ENCODE measurements at regions not wholly inside any gene's neighbourhood (a gene's known extent, or its start where the extent isn't known, plus 50 kb on each side); places are given as distances from the start of the nearest gene placed in this dataset.

DNA sequence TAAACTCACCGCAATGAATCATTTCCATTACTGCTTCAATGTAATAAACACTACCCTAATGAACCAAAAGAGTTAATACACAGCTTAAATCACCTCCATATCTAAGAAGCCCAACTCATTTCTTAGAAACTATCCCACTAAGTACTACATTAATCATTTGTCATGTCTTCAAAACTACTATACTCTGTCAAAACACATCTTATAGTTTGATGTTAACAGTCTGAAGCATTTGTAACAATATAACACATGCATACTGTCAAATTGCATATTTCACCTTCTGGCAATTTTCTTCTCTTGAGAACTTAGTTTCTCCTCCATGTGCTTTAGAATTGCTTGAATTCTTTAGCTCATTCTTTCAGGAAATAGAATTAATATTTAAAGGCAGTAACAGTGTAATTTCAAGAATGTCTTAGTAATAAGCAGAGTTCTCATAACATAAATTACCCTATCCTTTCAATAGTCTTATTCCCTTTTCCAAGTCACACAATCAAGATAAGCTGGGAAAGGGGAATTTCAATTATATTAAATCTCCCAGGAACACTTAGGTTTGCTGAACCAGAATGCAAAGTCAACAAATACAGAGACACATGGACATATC is 199.7 kb downstream of the ATPSCKMT start:
- WGBS, 2 experiments (ENCODE audit: insufficient coverage in 2 of 2) = 92 to 100% methylated on average over 1 of the region's 1 CpG
- no peaks in the 10 kb centered on the region for H3K36me3 ChIP-seq (ENCODE audit: control insufficient read depth, insufficient read depth, low read length)

DNA sequence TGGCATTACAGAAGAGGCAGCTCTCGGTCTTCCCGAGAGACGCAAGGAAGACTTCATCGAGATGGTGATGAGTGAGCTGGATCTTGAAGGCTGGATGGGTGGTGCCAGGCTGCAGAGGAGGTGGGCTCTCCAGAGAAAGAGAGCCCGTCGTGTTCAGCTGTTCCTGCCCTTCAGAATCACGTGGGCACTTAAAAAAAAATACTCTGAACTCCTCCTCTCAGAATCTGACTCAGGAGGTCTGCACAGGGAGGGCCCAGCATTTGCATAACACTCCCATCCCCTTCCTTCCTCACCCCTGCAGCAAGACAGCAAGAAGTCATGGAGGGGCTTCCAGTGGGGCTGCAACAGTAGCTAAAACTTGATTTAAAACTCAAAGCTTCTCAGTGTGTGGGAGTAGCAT is 203.0 kb downstream of the ATPSCKMT start:
- Histone ChIP-seq H3K4me1 (ENCODE audit: control insufficient read depth, insufficient read depth, low read length, poor library complexity, severe bottlenecking) (no peaks in the 10 kb centered on the region), H3K4me3 (ENCODE audit: extremely low read depth, insufficient read depth, low read length, poor library complexity, severe bottlenecking) (no peak overlapping the region), H3K9me3 (ENCODE audit: control insufficient read depth, low read length) (peaks cover 8% of the 10 kb centered on the region), H3K27ac (ENCODE audit: low read depth, low read length, severe bottlenecking) (no peak overlapping the region), H3K36me3 (ENCODE audit: control insufficient read depth, insufficient read depth, low read length) (no peaks in the 10 kb centered on the region)
- 75 to 85% methylated on average over 7 of the region's 7 CpGs for WGBS, 2 experiments (ENCODE audit: insufficient coverage in 2 of 2)

More for the DNA sequence above, 199.7 kb downstream of the ATPSCKMT start:
- no peak overlapping the region for H3K4me3 ChIP-seq (ENCODE audit: extremely low read depth, insufficient read depth, low read length, poor library complexity, severe bottlenecking)
- H3K9me3 ChIP-seq (ENCODE audit: control insufficient read depth, low read length) = peaks cover 19% of the 10 kb centered on the region
- no peaks in the 10 kb centered on the region for H3K4me1 ChIP-seq (ENCODE audit: control insufficient read depth, insufficient read depth, low read length, poor library complexity, severe bottlenecking)
- H3K27ac ChIP-seq (ENCODE audit: low read depth, low read length, severe bottlenecking) = no peak overlapping the region

DNA sequence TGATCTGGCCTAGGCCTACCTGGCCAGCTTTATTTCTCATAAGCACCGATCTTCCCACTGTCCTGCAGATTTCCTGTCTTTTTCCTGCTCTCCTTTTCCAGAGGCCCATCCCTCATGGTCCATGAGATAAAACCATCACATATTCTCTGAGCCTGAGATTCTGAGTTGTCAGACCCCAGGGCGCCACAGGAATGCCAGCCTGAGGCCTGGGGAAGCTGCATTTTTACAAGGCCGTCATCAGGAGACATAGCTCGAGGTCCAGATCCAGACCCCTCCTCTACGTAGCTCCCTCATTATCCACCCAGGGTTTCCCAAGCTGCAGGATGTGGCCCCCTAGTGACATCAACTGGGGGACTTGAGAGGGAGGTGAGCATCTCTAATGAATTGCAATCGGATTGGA is 204.3 kb downstream of the ATPSCKMT start:
- Histone ChIP-seq H3K36me3 (ENCODE audit: control insufficient read depth, insufficient read depth, low read length) (no peaks in the 10 kb centered on the region), H3K27ac (ENCODE audit: low read depth, low read length, severe bottlenecking) (no peak overlapping the region), H3K4me3 (ENCODE audit: extremely low read depth, insufficient read depth, low read length, poor library complexity, severe bottlenecking) (no peak overlapping the region), H3K9me3 (ENCODE audit: control insufficient read depth, low read length) (no peaks in the 10 kb centered on the region), H3K4me1 (ENCODE audit: control insufficient read depth, insufficient read depth, low read length, poor library complexity, severe bottlenecking) (no peaks in the 10 kb centered on the region)
- whole genome bisulfite sequencing, 2 experiments (ENCODE audit: insufficient coverage in 2 of 2) = 85 to 86% methylated on average over 4 to 5 of the region's 6 CpGs

DNA sequence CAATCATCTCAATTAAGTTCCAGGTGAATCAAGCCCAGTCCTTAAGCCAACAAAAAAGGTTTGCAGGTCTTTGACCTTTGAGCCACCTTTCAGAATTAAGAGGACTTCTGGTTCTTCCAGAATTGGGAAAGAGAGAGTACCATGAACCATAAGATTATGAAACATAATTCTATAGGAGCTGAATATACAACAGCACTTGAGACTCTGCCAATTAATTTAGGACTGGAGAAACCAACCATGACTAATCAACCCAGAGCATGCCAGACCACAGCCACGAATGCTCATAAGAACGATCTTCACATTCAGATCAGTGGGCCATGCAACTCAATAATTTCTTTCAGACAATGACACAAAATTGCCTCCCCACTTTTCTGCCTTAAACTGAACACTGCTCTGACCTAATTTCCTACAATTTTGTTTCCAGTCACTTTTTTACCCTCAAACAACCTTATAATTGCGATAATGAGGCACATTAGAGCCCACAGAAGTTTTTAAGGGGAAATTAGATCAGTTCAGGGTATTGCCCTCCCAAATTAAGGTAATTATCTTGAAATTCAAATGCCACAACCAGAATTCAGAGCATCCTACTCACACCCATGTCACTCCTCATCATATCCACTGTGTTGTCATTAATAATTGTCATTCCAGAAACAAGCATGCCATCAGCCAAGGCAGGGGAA is 213.4 kb downstream of the ATPSCKMT start:
- Histone ChIP-seq H3K36me3 (ENCODE audit: control insufficient read depth, insufficient read depth, low read length) (no peaks in the 10 kb centered on the region), H3K9me3 (ENCODE audit: control insufficient read depth, low read length) (no peaks in the 10 kb centered on the region), H3K4me3 (ENCODE audit: extremely low read depth, insufficient read depth, low read length, poor library complexity, severe bottlenecking) (no peak overlapping the region), H3K4me1 (ENCODE audit: control insufficient read depth, insufficient read depth, low read length, poor library complexity, severe bottlenecking) (no peaks in the 10 kb centered on the region), H3K27ac (ENCODE audit: low read depth, low read length, severe bottlenecking) (no peak overlapping the region)
- 87 to 90% methylated on average over 2 to 3 of the region's 3 CpGs for WGBS, 2 experiments (ENCODE audit: insufficient coverage in 2 of 2)

DNA sequence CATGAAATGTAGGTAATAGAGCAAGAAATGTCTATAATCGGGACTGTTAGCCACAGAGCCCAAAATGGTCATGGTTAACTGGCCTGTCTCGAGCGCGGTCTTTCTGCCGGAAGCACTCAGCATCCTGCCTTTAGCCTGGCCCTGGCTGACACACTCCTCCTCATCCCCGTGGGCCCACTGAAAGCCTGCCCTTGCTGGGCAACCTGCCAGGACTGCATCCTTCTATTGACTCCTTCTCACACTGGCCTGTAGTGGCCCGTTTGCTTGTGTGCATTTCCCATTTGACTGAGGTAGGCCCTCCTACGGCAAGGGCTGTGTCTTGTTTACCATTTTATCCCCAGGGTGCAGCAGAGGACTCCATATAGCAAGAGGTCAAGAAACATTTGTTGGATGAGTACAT is 215.7 kb downstream of the ATPSCKMT start:
- H3K4me1 ChIP-seq (ENCODE audit: control insufficient read depth, insufficient read depth, low read length, poor library complexity, severe bottlenecking) = no peaks in the 10 kb centered on the region
- no peaks in the 10 kb centered on the region for H3K9me3 ChIP-seq (ENCODE audit: control insufficient read depth, low read length)
- no peaks in the 10 kb centered on the region for H3K36me3 ChIP-seq (ENCODE audit: control insufficient read depth, insufficient read depth, low read length)
- H3K27ac ChIP-seq (ENCODE audit: low read depth, low read length, severe bottlenecking) = no peak overlapping the region
- H3K4me3 ChIP-seq (ENCODE audit: extremely low read depth, insufficient read depth, low read length, poor library complexity, severe bottlenecking) = no peak overlapping the region
- WGBS, 2 experiments (ENCODE audit: insufficient coverage in 2 of 2) = 90 to 97% methylated on average over 8 of the region's 8 CpGs

DNA sequence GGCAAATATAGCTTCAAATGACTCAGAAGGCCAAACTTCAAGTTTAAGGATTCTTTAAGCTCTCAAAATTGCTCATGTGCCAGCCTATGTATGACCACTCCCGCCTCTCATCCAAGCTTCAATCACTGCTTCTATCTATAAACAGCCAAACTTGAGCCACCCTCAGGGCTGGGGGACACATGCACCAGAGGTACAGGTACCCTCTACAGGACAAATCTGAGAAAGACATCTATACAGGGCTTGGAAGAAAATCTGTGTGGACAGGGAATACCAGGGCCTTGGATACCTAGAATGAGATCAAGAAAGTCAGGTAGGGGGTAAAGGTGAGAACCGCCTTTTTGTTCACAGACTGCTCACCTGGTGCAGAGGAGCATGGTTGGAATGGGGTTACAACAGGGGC is 217.9 kb downstream of the ATPSCKMT start:
- Histone ChIP-seq H3K4me3 (ENCODE audit: extremely low read depth, insufficient read depth, low read length, poor library complexity, severe bottlenecking) (no peak overlapping the region), H3K9me3 (ENCODE audit: control insufficient read depth, low read length) (no peaks in the 10 kb centered on the region), H3K36me3 (ENCODE audit: control insufficient read depth, insufficient read depth, low read length) (no peaks in the 10 kb centered on the region), H3K27ac (ENCODE audit: low read depth, low read length, severe bottlenecking) (no peak overlapping the region), H3K4me1 (ENCODE audit: control insufficient read depth, insufficient read depth, low read length, poor library complexity, severe bottlenecking) (no peaks in the 10 kb centered on the region)
- WGBS, 2 experiments (ENCODE audit: insufficient coverage in 2 of 2) = 91 to 100% methylated on average over 1 to 2 of the region's 2 CpGs

DNA sequence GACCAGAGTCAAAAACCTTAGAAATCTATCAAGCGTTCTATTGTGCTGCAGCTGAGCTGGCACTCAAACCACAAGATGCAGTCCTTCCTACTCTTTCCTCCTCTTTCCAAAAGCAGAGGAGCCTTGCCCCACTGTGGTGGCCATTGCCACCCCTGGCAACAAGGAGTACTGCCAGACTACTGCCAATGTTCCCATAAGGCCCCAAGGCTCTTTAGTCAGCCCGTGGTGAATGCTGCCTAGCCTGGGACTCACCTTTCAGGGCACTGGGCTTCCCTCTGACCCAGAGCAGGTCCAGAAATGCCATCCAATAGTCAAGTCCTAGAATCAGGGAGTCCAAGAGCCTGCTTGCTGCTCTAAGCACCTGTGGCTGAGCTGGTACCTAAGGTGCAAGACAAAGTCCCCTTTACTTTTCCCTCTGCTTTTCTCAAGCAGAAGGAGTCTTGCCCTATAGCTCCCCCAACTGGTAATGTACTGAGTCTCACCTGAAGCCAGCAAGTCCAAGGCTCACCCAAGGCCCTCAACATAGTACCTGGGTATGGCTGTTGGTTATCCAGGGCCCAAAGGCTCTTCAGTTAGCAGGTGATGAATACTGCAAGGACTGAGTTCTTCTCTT is 219.4 kb downstream of the ATPSCKMT start:
- no peak overlapping the region for H3K27ac ChIP-seq (ENCODE audit: low read depth, low read length, severe bottlenecking)
- no peaks in the 10 kb centered on the region for H3K4me1 ChIP-seq (ENCODE audit: control insufficient read depth, insufficient read depth, low read length, poor library complexity, severe bottlenecking)
- 84 to 86% methylated on average over 2 of the region's 2 CpGs for WGBS, 2 experiments (ENCODE audit: insufficient coverage in 2 of 2)
- no peaks in the 10 kb centered on the region for H3K9me3 ChIP-seq (ENCODE audit: control insufficient read depth, low read length)
- H3K36me3 ChIP-seq (ENCODE audit: control insufficient read depth, insufficient read depth, low read length) = no peaks in the 10 kb centered on the region
- no peak overlapping the region for H3K4me3 ChIP-seq (ENCODE audit: extremely low read depth, insufficient read depth, low read length, poor library complexity, severe bottlenecking)

DNA sequence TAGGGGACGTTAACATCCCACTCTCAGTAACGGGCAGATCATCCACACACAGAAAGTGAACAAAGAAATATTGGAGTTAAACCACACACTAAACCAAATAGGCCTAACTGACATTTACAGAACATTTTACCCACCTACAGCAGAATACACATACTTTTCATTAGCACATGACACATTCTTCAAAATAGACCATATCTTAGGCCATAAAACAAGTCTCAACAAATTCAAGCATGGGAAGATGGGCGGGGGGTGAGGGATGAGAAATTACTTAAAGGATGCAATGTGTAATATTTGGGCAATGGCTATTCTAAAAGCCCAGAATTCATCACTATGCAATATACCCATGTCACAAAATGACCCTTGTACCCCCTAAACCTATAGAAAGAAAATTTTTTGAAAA is 226.2 kb downstream of the ATPSCKMT start:
- Histone ChIP-seq H3K27ac (ENCODE audit: low read depth, low read length, severe bottlenecking) (no peak overlapping the region), H3K4me1 (ENCODE audit: control insufficient read depth, insufficient read depth, low read length, poor library complexity, severe bottlenecking) (peaks cover under 1% of the 10 kb centered on the region), H3K4me3 (ENCODE audit: extremely low read depth, insufficient read depth, low read length, poor library complexity, severe bottlenecking) (no peak overlapping the region), H3K9me3 (ENCODE audit: control insufficient read depth, low read length) (peaks cover 7% of the 10 kb centered on the region), H3K36me3 (ENCODE audit: control insufficient read depth, insufficient read depth, low read length) (no peaks in the 10 kb centered on the region)
- WGBS, 2 experiments (ENCODE audit: insufficient coverage in 2 of 2) = 80% methylated on average over 1 of the region's 3 CpGs; no CpG with 5 or more reads in 1 of the 2 experiments

DNA sequence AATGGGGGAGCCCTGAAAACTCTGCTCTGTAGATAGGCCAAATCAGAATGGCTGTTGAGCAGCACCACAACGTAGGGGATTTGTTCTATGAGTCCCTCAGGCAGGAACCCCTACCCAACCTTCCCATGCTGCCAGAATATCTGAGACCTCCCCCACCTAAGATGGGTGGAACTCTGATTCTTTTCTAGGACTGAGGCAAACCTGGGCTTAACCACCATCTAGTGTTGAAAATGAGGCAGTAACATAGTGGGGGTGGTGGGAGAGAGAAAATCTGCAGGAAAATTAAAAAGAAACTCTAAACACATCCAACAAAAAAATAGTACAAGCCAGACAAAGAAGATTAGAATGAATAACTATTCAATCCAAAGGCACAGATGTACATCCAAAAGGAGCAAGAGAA is 228.4 kb downstream of the ATPSCKMT start:
- H3K9me3 ChIP-seq (ENCODE audit: control insufficient read depth, low read length) = peaks cover 7% of the 10 kb centered on the region
- no peaks in the 10 kb centered on the region for H3K36me3 ChIP-seq (ENCODE audit: control insufficient read depth, insufficient read depth, low read length)
- H3K4me3 ChIP-seq (ENCODE audit: extremely low read depth, insufficient read depth, low read length, poor library complexity, severe bottlenecking) = no peak overlapping the region
- H3K4me1 ChIP-seq (ENCODE audit: control insufficient read depth, insufficient read depth, low read length, poor library complexity, severe bottlenecking) = peaks cover 6% of the 10 kb centered on the region
- H3K27ac ChIP-seq (ENCODE audit: low read depth, low read length, severe bottlenecking) = no peak overlapping the region
- WGBS, 2 experiments (ENCODE audit: insufficient coverage in 2 of 2) = no CpG with 5 or more reads among the region's 1 CpG

DNA sequence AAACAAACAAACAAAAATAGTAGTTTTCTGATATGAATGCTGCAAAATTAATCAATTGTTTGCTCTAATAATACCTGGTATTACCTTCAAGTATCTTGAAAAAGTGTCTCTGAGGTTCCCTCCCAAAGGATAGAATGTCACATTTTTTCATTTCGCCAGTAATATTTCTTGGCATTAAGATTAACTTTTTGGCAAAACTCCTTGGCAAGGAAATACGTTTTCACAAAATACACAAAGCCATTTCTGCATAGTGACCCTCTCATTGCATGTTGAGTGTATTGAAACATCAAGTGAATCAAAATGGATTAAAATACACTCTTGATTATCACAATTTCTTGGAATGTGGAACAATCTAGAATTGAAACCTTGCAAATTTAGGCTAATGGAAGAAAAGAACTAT is 230.5 kb downstream of the ATPSCKMT start:
- no peaks in the 10 kb centered on the region for H3K36me3 ChIP-seq (ENCODE audit: control insufficient read depth, insufficient read depth, low read length)
- no peak overlapping the region for H3K4me3 ChIP-seq (ENCODE audit: extremely low read depth, insufficient read depth, low read length, poor library complexity, severe bottlenecking)
- H3K27ac ChIP-seq (ENCODE audit: low read depth, low read length, severe bottlenecking) = peak overlapping the region; percentile 41
- WGBS, 2 experiments (ENCODE audit: insufficient coverage in 2 of 2) = no CpG with 5 or more reads among the region's 2 CpGs
- no peaks in the 10 kb centered on the region for H3K9me3 ChIP-seq (ENCODE audit: control insufficient read depth, low read length)
- peaks cover 6% of the 10 kb centered on the region for H3K4me1 ChIP-seq (ENCODE audit: control insufficient read depth, insufficient read depth, low read length, poor library complexity, severe bottlenecking)

Measured in mesodermal cell (in vitro differentiated cells).